ENCODE measurements at regions not wholly inside any gene's neighbourhood (a gene's known extent, or its start where the extent isn't known, plus 50 kb on each side); places are given as distances from the start of the nearest gene placed in this dataset.
"Not testable (repeated sequence)": the region's sequence is repeated elsewhere in the genome, so short reads cannot be mapped to it uniquely, and the experiment has no call there.

DNA sequence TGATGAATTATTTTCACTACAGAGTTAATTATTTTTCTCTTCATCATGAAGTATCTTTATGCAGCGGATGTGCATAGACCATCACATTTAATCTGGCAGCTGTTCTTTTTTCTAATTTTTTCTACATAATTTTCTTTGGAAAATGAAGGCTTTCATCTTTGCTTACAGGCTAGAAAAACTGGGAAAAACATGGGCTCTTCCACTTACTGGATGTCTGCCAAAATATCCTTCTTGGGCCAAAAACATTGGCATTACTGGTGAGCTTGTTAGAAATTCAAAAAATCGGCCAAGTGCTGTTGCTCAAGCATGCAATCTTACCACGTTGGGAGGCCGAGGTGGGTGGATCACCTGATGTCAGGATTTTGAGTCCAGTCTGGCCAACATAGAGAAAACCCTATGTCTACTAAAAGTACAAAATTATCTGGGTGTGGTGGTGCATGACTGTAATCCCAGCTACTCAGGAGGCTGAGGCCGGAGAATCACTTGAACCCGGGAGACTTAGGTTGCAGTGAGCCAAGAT, 176.8 kb downstream of the ZNF737 start:
- DNase-seq (ENCODE audit: low read depth) = no peak

DNA sequence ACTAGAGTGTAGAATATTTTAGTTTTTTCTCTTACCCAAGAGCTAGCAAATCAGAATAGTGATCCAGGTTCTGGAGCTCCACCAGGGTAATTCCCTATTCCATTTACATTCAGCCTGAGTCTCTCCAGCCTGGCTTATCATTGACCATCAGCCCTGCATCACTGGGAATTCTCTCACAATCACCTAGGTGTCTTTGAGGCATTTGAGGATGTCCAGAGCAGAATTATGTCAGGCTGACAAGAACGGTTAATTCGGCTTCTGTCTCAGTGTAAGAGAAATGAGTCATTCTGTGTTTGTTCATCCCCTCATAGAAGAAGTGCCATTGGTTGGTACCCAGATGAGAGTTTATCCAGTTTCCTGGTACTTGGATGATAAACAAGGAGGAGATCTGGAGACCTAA, 180.5 kb downstream of the ZNF737 start:
- DNase-seq (ENCODE audit: low read depth) = no peak

DNA sequence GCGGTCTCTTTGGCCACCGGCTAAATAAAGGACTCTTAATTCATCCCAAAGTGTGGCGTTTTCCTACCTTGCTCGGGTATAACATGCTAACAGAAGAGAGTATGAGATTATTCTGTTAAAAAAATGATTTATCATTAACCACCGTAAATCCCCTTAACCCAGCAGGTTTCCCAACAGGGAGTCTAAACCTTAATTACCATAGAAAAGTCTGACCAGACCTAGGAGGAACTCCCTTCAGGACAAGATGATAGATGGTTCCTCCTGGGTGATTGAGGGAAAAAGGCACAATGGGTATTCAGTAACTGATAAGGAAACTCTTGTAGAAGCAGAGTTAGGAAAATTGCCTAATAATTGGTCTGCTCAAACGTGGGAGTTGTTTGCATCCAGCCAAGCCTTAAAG, 193.7 kb downstream of the ZNF737 start:
- no peak for DNase-seq (ENCODE audit: low read depth)

DNA sequence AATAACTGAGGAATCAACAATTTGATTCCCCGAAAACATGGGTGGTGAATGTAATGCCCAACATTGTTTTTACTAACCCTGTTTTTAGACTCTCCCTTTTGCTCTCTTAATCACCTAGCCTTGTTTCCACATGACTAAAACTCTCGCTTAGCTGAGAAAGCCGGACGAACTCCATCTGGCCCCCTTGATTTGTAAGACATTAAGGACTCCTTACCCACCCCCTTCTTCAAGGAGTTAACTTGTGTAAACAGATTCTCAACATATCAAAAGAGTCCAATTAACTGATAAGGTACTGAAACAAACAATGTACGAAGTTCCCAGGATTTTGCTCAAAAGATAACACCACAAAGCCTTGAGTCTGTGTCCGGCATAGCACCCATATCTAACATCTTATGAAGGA, 194.3 kb downstream of the ZNF737 start:
- DNase-seq (ENCODE audit: low read depth) = not testable (repeated sequence)

DNA sequence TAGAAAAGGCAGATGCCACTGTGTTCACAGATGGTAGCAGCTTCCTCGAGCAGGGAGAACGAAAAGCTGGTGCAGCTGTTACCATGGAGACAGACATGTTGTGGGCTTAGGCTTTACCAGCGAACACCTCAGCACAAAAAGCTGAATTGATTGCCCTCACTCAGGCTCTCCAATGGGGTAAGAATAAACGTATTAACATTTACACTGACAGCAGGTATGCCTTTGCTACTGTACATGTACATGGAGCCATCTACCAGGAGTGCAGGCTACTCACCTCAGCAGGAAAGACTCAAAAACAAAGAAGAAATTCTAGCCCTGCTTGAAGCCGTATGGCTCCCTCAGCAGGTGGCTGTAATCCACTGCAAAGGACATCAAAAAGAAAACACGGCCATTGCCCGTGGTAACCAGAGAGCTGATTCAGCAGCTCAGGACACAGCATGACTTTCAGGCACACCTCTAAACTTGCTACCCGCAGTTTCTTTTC, 197.7 kb downstream of the ZNF737 start:
- no peak for DNase-seq (ENCODE audit: low read depth)

DNA sequence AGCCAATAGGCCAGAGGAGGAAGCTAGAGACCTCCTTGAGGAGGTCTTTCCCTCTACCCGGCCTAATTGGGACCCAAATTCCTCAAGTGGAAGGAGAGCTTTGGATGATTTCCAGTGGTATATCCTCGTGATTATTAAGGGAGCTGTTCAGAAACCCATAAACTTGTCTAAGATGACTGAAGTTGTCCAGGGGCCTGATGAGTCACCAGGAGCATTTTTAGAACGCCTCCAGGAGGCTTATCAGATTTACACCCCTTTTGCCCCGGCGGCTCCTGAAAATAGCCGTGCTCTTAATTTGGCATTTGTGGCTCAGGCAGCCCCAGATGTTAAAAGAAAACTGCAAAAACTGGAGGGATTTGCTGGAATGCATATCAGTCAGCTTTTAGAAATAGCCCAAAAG, 198.1 kb downstream of the ZNF486 start:
- DNase-seq (ENCODE audit: low read depth) = no peak

DNA sequence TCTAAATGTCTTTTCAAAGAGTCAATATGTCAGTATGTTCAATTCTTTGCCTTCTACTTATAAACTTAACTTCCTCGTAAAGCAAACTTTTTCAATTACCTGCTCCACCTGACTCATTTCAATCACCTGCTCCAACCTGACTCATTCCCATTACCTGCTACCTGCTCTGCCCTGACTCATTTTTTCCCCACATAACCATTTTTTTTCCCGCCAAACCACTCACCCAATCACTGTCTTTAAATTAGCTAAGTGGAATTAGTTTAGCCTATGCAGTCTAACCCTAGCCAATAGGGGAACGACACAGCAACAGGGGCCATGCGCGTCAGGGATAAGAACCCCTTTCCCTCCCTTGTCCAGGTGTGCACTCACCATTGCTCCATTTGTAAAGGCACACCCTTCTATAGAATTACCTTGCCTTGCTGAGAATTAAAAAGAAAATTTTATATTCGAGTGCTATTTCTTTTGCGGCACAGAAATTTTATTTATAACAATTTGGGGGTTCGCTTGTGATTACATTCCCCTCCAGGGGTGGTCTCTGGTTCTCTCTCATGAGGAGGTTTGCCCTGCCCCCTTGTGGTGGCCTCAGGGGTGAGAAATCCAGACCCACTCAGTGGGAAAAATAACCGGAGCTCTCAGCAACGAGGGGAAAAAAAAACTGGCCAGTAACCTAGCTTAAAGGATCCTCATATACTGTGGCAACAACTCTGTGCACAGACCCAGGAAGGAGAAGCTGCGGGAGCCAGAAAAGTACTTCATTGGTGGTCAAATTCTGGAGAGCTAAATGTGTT, 193.1 kb downstream of the ZNF486 start:
- DNase-seq (ENCODE audit: low read depth) = no peak

DNA sequence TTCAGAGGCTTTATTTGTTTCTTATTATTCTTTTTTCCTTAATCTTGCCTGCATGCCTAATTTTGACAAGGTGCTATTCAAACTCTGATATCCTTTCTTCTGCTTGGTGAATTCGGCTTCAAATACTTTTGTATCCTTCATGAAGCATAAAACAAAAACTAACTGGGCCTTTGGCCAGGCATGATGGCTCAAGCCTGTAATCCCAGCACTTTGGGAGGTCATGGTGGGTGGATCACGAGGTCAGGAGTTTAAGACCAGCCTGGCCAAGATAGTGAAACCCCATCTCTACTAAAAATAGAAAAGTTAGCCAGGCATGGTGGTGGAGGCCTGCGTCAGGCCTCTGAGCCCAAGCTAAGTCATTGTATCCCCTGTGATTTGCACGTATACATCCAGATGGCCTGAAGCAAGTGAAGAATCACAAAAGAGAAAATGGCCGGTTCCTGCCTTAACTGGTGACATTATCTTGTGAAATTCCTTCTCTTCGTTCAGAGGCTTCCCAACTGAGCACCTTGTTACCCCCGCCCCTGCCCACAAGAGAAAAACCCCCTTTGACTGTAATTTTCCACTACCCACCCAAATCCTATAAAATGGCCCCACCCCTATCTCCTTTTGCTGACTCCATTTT, 191.9 kb downstream of the ZNF486 start:
- DNase-seq (ENCODE audit: low read depth) = not testable (repeated sequence)

DNA sequence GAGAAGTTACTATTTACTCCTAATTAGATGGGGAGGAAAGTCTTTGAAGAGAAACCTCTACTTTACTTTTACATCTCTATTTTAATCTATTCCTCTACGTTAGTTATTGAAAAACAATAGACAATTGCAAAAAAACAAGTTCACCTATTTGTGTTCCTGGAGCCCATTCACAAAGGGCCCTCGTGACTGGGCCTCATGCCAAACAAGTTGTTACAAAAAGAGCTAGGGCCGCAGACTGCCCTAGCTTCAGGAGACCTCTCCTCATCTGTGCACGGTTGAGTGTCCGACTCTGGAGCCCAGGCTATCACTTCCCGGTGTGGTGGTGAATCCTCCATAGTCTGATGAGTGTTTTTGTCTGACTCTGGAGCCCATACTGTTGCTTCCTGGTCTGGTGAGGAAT, 190.9 kb downstream of the ZNF486 start:
- DNase-seq (ENCODE audit: low read depth) = no peak

DNA sequence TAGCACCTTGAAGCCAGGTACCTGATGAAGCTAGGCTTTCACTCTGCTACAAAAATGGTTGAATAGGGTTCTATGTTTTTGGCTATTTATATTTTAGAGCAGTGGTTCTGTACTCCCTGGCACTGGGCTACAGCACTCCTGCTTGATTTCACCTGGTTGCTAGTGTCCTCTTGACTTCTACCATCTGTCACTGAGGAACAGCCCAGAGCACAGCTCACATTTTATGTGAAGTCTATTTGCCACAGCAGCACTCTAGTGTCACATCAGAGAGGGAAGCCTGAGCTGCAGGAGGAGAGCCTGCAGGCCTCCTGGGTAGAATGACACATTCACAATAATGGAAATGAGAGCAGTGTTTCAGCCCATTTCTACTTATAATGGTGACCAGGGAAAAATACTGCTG, 184.2 kb downstream of the ZNF486 start:
- DNase-seq (ENCODE audit: low read depth) = no peak

DNA sequence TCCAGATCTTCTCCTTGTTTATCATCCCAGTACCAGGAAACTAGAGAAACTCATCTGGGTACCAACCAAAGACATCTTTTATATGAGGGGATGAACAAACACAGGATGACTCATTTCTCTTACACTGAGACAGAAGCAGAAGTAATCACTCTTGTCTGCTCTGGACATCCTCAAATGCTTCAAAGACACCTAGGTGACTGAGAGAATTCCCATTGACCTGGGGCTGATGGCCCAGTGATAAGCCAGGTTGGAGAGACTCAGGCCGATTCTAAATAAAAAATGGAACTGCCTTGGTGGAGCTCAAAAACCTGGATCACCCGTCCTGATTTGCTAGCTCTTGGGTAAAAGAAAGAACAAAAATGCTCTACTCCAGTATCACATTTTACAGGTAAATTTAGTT, 182.2 kb downstream of the ZNF486 start:
- DNase-seq (ENCODE audit: low read depth) = no peak

DNA sequence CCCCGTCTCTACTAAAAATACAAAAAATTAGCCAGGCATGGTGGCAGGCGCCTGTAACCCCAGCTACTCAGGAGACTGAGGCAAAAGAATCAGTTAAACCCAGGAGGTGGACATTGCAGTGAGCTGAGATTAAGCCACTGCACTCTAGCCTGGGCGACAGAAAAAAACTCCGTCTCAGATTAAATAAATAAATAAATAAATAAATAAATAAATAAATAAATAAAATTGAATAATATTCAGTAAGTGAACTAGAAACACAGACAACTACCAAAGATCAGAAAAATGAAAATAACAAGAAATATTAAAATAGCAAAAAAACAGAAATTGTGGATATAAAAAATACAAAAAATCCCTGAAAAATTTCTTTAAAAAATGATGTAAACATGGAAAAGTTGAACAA, 172.4 kb downstream of the ZNF486 start:
- no peak for DNase-seq (ENCODE audit: low read depth)

DNA sequence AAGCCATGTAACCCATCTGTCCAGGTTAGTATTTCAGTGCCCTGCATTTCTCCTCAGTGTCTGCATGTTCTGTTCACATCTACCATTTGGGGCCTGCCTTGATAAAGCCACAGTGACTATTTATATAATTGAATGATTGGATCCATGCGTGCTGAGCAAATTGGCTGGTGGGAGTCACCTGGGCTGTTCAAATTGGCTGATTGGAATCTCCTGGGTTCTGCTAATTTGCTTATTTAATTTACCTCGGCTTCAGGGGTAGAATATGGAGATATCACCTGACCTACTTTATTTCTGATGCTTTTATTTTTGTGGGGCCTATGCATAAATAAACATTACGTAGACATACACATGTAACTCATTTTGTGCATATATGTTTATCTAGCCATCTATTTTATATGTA, 167.7 kb downstream of the ZNF486 start:
- no peak for DNase-seq (ENCODE audit: low read depth)

DNA sequence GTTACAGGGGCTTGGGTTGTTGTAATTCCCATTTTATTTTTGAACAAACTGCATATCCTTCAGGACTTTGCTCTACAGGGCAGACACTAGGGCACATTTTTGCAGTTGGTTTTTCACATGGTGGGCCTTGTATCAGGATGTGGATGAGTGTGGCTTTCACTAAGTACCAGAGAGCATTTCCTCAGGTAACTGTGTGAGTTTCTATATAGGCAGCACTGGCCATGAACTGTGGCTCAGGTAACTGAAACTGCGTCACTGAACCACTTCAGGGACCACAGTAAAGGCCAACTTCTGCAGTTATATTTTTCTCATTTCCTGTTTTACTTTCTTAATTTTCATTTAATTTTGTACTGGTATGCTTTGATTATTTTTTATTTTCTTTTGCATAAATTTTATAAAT, 166.5 kb downstream of the ZNF486 start:
- no peak for DNase-seq (ENCODE audit: low read depth)

DNA sequence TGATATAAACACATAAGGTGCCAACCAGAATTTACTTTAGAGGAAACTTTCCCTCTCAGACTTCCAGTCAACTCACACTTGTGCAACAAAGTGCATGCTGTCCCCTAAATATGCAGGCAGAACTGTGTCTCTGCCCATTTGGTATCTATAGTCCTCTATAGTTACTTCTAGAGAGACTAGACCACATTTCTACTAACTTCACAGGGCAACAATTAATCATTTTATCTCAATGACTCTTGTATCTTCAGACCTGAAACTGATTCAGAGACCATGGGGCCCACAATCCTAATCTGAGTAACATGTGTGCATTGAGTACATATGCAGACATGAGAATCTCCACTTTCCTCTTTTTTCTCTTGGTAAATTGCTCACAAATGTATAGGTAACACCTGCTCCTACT, 158.1 kb downstream of the ZNF486 start:
- DNase-seq (ENCODE audit: low read depth) = no peak

DNA sequence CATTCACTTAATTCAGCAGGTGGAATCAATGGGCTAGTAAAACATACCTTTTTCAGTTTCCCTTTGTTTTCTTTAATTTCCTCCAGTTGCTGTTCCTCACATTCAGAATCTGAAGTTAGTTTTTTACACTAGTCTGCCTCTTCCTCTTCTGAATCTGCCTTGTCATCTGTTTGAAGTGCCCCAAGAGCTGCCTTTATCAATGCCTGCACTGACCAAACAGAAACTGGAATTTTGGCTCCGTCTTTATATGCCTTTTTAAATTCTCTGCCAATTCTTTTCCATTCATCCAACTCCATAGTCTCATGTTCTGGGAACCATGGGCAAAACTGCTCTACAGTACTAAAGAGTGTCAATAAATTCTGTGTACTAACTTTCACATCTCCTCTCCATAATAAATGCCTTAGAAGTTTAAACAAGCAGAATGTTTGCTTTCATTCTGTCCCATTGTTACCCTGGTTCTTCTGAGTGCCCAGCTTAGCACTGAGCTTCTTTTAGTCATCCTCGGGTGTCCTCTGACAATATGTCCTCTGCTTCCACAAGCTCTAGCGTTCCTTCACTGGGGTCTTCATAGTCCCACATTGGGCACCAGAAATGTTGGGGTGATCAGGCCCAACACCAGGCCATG, 154.2 kb downstream of the ZNF486 start:
- DNase-seq (ENCODE audit: low read depth) = no peak

DNA sequence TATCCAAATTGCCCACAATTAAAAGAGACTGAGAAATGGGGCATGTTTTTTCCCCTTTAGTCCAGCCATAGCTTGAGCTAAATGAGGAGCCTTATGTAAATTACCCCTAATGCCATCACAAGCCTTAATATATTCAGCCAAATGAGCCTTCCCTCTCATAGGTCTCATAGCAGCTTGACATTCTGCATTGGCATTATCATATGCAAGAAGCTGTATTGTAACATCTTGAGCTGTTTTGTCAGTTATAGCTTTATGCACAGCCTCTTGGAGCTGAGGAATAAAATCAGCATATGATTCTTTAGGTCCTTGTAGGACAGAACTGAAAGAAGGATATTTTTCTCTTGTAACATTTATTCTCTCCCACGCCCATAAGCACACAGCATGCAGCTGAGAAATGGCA, 153.2 kb downstream of the ZNF486 start:
- no peak for DNase-seq (ENCODE audit: low read depth)

DNA sequence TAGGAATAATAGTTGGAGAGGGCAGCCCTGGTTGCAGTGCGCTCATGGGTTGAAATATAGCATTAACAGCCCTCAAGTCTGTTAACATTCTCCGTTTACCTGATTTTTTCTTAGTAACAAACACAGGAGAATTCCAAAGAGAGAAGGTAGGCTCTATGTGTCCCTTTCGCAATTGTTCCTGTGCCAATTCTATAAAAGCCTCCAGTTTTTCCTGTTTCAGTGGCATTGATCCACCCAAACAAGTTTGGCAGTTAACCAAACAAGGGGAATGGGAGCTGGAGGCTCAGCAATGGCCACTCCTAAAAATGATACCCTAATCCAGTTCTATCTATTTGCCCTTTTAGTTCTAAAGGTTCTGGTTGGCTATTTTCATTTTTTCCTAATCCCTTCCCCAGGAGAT, 151.6 kb downstream of the ZNF486 start:
- DNase-seq (ENCODE audit: low read depth) = no peak

DNA sequence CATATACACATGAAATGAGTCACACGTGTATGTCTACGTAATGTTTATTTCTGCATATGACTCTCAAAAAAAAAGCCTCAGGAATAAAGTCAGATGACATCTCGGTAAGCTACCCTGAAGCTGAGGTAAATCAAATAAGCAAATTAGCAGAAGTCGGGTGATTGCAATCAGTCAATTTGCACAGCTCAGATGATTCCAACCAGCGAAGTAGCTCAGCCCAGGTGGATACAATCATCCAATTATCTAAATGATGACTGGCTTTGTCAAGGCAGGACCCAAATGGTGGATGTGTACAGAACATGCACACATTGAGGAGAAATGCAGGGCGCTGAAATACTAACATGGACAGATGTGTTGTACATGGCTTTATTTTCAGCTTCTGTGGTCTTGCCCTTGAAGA, 148.5 kb downstream of the ZNF486 start:
- DNase-seq (ENCODE audit: low read depth) = no peak

DNA sequence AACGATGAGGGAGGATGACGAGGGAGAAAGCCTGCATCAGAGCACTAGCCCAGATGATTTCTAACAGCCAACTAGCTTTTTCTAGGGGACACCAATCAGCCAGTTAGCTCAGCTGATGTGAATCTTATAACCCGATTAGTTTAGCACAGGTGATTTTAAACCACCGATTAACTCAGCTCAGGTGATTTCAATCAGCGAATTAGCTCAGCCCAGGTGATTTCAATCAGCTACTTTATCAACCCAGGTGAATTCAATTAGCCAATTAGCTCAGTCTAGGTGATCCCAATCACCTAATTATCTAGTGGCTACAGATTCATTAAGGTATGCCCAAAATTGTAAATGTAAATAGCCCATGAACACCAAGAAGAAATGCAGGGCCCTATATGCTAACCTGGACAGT, 146.9 kb downstream of the ZNF486 start:
- DNase-seq (ENCODE audit: low read depth) = no peak

DNA sequence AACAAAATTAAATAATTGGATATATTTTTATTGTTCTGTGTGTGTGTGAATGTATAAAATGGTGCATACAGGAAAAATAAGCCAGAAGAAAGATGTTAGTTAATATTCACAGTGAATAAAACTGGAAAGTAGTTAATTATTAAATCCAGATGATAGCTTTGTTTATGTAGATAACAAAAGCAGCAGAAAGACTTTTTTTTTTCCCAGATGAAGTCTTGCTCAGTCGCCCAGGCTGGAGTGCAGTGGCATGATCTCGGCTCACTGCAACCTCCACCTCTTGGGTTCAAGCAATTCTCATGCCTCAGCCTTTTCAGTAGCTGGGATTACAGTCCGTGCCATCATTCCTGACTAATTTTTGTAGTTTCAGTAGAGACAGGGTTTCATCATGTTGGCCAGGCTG, 140.1 kb downstream of the ZNF486 start:
- DNase-seq (ENCODE audit: low read depth) = no peak

DNA sequence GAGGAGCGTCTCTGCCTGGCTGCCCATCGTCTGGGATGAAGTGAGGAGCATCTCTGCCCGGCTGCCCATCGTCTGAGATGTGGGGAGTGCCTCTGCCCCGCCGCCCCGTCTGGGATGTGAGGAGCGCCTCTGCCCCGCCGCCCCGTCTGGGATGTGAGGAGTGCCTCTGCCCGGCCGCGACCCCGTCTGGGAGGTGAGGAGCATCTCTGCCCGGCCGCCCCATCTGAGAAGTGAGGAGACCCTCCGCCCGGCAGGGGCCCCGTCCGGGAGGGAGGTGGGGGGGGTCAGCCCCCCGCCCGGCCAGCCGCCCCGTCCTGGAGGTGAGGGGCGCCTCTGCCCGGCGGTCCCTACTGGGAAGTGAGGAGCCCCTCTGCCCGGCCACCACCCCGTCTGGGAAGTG, 129.3 kb downstream of the ZNF486 start:
- DNase-seq (ENCODE audit: low read depth) = not testable (repeated sequence)

DNA sequence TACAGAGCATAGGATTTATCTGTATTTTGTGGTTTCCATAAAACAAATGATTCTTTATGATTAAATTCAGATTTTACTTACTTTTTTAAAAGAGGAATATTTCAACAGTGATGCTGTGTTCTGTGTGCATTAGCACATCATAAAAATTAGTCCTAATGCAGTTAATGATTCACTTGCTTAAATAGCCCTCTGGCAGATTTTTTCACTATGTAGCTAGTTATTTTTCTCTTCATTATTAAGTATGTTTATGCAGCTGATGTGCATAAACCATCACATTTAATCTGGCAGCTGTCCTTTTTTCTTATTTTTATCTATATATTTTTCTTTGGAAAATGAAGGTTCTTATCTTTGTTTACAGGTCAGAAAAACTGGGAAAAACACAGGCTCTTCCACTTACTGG, 127.2 kb downstream of the ZNF486 start:
- no peak for DNase-seq (ENCODE audit: low read depth)

All from stimulated activated CD8-positive, alpha-beta memory T cell treated with anti-CD3 and anti-CD28 coated beads, Interleukin-4, amount 100 ng/mL, for 24 hours (primary cell).